22Rv1 (cell line): ENCODE measurements at regions not wholly inside any gene's neighbourhood (a gene's known extent, or its start where the extent isn't known, plus 50 kb on each side); places are given as distances from the start of the nearest gene placed in this dataset.

Experiments used
- ZFX ChIP-seq: fragments of 450-650 bp; IDR thresholded peaks from 2 replicates; pipeline ENCODE4 v1.6.1; 2017; ENCODE audit warnings: antibody characterized with exemption, borderline replicate concordance
- TF ChIP-seq, protein P1 (sequence below): fragments of 450-650 bp; IDR thresholded peaks from 2 replicates; pipeline ENCODE4 v1.5.1; 2017; ENCODE audit warnings: mild to moderate bottlenecking

DNA sequence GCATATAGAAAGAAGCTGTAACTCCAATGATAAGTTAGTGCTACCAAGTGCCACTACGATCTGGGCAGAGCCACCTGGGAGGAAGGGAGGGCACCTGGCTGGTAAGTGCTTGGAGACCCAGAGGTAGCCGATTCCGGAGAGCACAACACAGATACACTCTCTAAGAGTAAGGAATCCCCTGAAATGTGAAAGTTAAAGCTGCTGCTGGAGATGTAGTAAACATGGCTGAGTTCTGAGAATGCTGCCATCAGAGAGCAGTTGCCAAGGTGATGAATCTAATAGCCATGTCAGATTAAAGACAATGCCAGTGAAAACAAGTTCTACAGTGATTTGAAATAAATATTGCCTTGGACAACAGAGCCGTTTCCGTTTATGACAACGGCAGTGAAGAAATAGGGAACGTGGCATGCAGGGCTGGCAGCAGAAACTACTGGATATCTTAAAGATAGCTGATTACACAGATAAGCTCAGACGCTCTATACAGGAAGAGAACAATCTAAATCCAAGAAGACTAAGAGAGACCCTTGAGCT lies 561.2 kb upstream of the C9orf72 start:
- TF ChIP-seq, protein P1, sequence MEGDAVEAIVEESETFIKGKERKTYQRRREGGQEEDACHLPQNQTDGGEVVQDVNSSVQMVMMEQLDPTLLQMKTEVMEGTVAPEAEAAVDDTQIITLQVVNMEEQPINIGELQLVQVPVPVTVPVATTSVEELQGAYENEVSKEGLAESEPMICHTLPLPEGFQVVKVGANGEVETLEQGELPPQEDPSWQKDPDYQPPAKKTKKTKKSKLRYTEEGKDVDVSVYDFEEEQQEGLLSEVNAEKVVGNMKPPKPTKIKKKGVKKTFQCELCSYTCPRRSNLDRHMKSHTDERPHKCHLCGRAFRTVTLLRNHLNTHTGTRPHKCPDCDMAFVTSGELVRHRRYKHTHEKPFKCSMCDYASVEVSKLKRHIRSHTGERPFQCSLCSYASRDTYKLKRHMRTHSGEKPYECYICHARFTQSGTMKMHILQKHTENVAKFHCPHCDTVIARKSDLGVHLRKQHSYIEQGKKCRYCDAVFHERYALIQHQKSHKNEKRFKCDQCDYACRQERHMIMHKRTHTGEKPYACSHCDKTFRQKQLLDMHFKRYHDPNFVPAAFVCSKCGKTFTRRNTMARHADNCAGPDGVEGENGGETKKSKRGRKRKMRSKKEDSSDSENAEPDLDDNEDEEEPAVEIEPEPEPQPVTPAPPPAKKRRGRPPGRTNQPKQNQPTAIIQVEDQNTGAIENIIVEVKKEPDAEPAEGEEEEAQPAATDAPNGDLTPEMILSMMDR = no peak
- no peak for TF ChIP-seq ZFX
